HCT116 (cell line): ENCODE measurements at regions not wholly inside any gene's neighbourhood (a gene's known extent, or its start where the extent isn't known, plus 50 kb on each side); places are given as distances from the start of the nearest gene placed in this dataset.
"Not testable (repeated sequence)": the region's sequence is repeated elsewhere in the genome, so short reads cannot be mapped to it uniquely, and the experiment has no call there.

ENCODE experiments used
- ATAC-seq: fragments of 200-7000 bp; cut with Tn5 transposase; 2 replicates; pipeline ENCODE4 v1.9.1; 2020; ENCODE audit warnings: mild to moderate bottlenecking, moderate library complexity
- BruUV-seq: library from RNA; stranded (reverse); fragments of 400-500 nt; replicated peaks from 2 replicates; lab custom pipeline; 2021; lab: Mats Ljungman, UMichigan
- CTCF ChIA-PET: fragments of 300-600 bp; sonication (Branson Sonifier 250); formaldehyde crosslinking; loops from one replicate; lab custom pipeline; 2021; ENCODE audit warnings: antibody characterized with exemption; lab: Charles Lee
- POLR2A ChIA-PET: fragments of 300-600, 350-600 bp; sonication (Branson Sonifier 250); formaldehyde crosslinking; loops from one replicate; lab custom pipeline; 2021; ENCODE audit warnings: antibody characterized with exemption; lab: Charles Lee
- RAD21 ChIA-PET, 2 experiments: fragments of 300-600 bp; sonication (Branson Sonifier 250); formaldehyde crosslinking; loops; one replicate each; lab custom pipeline; 2023; ENCODE audit warnings: low total read pairs in 2 of 2; ENCODE audit not compliant: uncharacterized antibody in 2 of 2, unreplicated experiment in 2 of 2, low non-redundant PET in 1 of 2; lab: Charles Lee
- DNase-seq: peaks from one replicate; pipeline ENCODE4 v3.0.0-alpha.2; 2010; ENCODE audit warnings: low read depth, low spot score
- H2AFZ ChIP-seq: fragments of 200-600 bp; shearing (Covaris generic), sonication (generic); 2 replicates; pipeline ENCODE4 v1.6.1; 2017; ENCODE audit warnings: low read depth, mixed run types, mixed read lengths, antibody characterized with exemption, low read length; ENCODE audit not compliant: poor library complexity, severe bottlenecking
- H3K27ac ChIP-seq: 2 replicates; pipeline ENCODE4 v1.5.1; 2012; ENCODE audit warnings: low read depth, low read length
- H3K27me3 ChIP-seq: fragments of 200-600 bp; sonication (generic); 2 replicates; pipeline ENCODE4 v1.6.1; 2016; ENCODE audit warnings: mixed run types, low read length, mixed read lengths; ENCODE audit not compliant: insufficient read depth
- H3K36me3 ChIP-seq, 2 experiments: fragments of 200-500 bp in 1 of 2; fragments of 200-600 bp in 1 of 2; sonication (Bioruptor generic) in 1 of 2; sonication (generic) in 1 of 2; 2 replicates each; pipeline versions ENCODE4 v1.5.1 to v1.6.1; 2014 to 2016; ENCODE audit warnings: low read length in 2 of 2, inconsistent platforms in 1 of 2, mixed read lengths in 1 of 2, mixed run types in 1 of 2; ENCODE audit not compliant: insufficient read depth in 2 of 2, control insufficient read depth in 1 of 2
- H3K4me1 ChIP-seq, 2 experiments: fragments of 200-600 bp in 1 of 2; sonication (generic) in 1 of 2; 2 replicates each; pipeline versions ENCODE4 v1.5.1 to v1.6.1; 2012 to 2017; ENCODE audit warnings: low read length in 2 of 2, inconsistent platforms in 1 of 2, mild to moderate bottlenecking in 1 of 2, mixed read lengths in 1 of 2, mixed run types in 1 of 2, moderate library complexity in 1 of 2; ENCODE audit not compliant: insufficient read depth in 2 of 2, control insufficient read depth in 1 of 2
- H3K4me2 ChIP-seq: fragments of 200-600 bp; sonication (generic); 2 replicates; pipeline ENCODE4 v1.6.1; 2017; ENCODE audit warnings: mixed run types, low read length, mixed read lengths
- H3K4me3 ChIP-seq, 2 experiments: fragments of 200-600 bp in 1 of 2; sonication (generic) in 1 of 2; replicated peaks in 1 of 2; 2 replicates each; pipeline ENCODE4 v1.5.1; 2011 to 2016; ENCODE audit warnings: low read length in 2 of 2, control low read depth in 1 of 2, low read depth in 1 of 2, mild to moderate bottlenecking in 1 of 2, mixed read lengths in 1 of 2, mixed run types in 1 of 2
- H3K79me2 ChIP-seq: fragments of 200-600 bp; sonication (generic); 2 replicates; pipeline ENCODE4 v1.6.1; 2017; ENCODE audit warnings: mild to moderate bottlenecking, mixed run types, low read length, moderate library complexity, mixed read lengths; ENCODE audit not compliant: insufficient read depth
- H3K9ac ChIP-seq: fragments of 200-600 bp; sonication (generic); 2 replicates; pipeline ENCODE4 v1.6.1; 2016; ENCODE audit warnings: low read length, mixed read lengths
- H3K9me2 ChIP-seq: fragments of 200-600 bp; sonication (generic), shearing (Covaris generic); 2 replicates; pipeline ENCODE4 v1.6.1; 2017; ENCODE audit warnings: mixed run types, mild to moderate bottlenecking, moderate library complexity; ENCODE audit not compliant: insufficient read depth
- H3K9me3 ChIP-seq, 2 experiments: fragments of 200-500 bp in 1 of 2; fragments of 200-600 bp in 1 of 2; sonication (Bioruptor generic) in 1 of 2; sonication (generic) in 1 of 2; 2 replicates each; pipeline ENCODE4 v1.6.1; 2014 to 2017; ENCODE audit warnings: low read length in 2 of 2, mixed read lengths in 2 of 2, inconsistent platforms in 1 of 2, low read depth in 1 of 2, mild to moderate bottlenecking in 1 of 2, mixed run types in 1 of 2, moderate library complexity in 1 of 2; ENCODE audit not compliant: control insufficient read depth in 1 of 2, insufficient read depth in 1 of 2
- H4K20me1 ChIP-seq: fragments of 200-600 bp; sonication (generic), shearing (Covaris generic); 2 replicates; pipeline ENCODE4 v1.6.1; 2017; ENCODE audit warnings: mixed run types, mild to moderate bottlenecking, moderate library complexity; ENCODE audit not compliant: insufficient read depth
- ATF3 ChIP-seq: IDR thresholded peaks from 2 replicates; pipeline ENCODE4 v1.6.1; 2012
- CBX3 ChIP-seq: IDR thresholded peaks from 2 replicates; pipeline ENCODE4 v1.6.1; 2012; ENCODE audit warnings: low read depth
- CEBPB ChIP-seq: IDR thresholded peaks from 2 replicates; pipeline ENCODE4 v1.6.1; 2012; ENCODE audit warnings: low read depth
- CTCF ChIP-seq, 3 experiments: fragments of 200-600 bp in 1 of 3; sonication (generic) in 1 of 3; IDR thresholded peaks in 2 of 3; conservative IDR thresholded peaks in 1 of 3; 2 replicates each; pipeline ENCODE4 v1.5.1; 2012 to 2017; ENCODE audit warnings: low read depth in 2 of 3, low read length in 2 of 3, antibody characterized with exemption in 1 of 3, borderline replicate concordance in 1 of 3, control low read depth in 1 of 3, mild to moderate bottlenecking in 1 of 3, mixed read lengths in 1 of 3, mixed run types in 1 of 3, moderate library complexity in 1 of 3; ENCODE audit not compliant: insufficient read depth in 1 of 3
- EGR1 ChIP-seq: IDR thresholded peaks from 2 replicates; pipeline ENCODE4 v1.6.1; 2012; ENCODE audit warnings: low read depth
- EZH2 ChIP-seq: fragments of 200-600 bp; sonication (generic); IDR thresholded peaks from 2 replicates; pipeline ENCODE4 v1.6.1; 2017; ENCODE audit warnings: antibody characterized with exemption, mixed run types
- EZH2phosphoT487 ChIP-seq: fragments of 200-600 bp; IDR thresholded peaks from 2 replicates; pipeline ENCODE4 v1.6.1; 2018; ENCODE audit warnings: antibody characterized with exemption, borderline replicate concordance
- FOSL1 ChIP-seq: IDR thresholded peaks from 2 replicates; pipeline ENCODE4 v1.6.1; 2012; ENCODE audit warnings: low read depth
- JUND ChIP-seq: IDR thresholded peaks from 2 replicates; pipeline ENCODE4 v1.6.1; 2012
- POLR2AphosphoS5 ChIP-seq: IDR thresholded peaks from 2 replicates; pipeline ENCODE4 v1.6.1; 2011; ENCODE audit warnings: mild to moderate bottlenecking, low read depth, low read length, moderate library complexity
- RAD21 ChIP-seq: IDR thresholded peaks from 2 replicates; pipeline ENCODE4 v1.6.1; 2012; ENCODE audit warnings: low read depth, mild to moderate bottlenecking
- SRF ChIP-seq: IDR thresholded peaks from 2 replicates; pipeline ENCODE4 v1.6.1; 2012; ENCODE audit warnings: low read depth
- YY1 ChIP-seq: IDR thresholded peaks from 2 replicates; pipeline ENCODE4 v1.6.1; 2011; ENCODE audit warnings: low read length, low read depth, moderate library complexity, mild to moderate bottlenecking; ENCODE audit not compliant: insufficient replicate concordance; ENCODE audit errors: extremely low read depth
- ZBTB33 ChIP-seq: IDR thresholded peaks from 2 replicates; pipeline ENCODE4 v1.6.1; 2011; ENCODE audit warnings: mild to moderate bottlenecking, low read length, moderate library complexity; ENCODE audit not compliant: insufficient replicate concordance; ENCODE audit errors: extremely low read depth
- intact Hi-C: fragments of 100-400 bp; cut with micrococcal nuclease; formaldehyde crosslinking; loops from 2 replicates; pipeline ENCODE4 v1.10.0; 2022
- TF ChIP-seq, protein P1 (sequence below): IDR thresholded peaks from 2 replicates; pipeline ENCODE4 v1.6.1; 2012

GRCh38 chr5:23951261-23951928 is 444.0 kb downstream of the PRDM9 start:
- POLR2A ChIA-PET, H3K27ac ChIP-seq, BruUV-seq: not testable (repeated sequence)

GRCh38 chr5:23963449-23963848 is 456.0 kb downstream of the PRDM9 start:
- DNase-seq = no peak
- H3K4me2 ChIP-seq = no peak overlapping the region
- H3K9ac ChIP-seq = no peak overlapping the region
- H3K4me3 ChIP-seq = no peak overlapping the region
- H3K79me2 ChIP-seq = no peaks in the 10 kb centered on the region
- CTCF ChIA-PET = no interaction called here
- no peak for ATAC-seq
- no TSS peak for BruUV-seq
- H3K9me2 ChIP-seq = no peaks in the 10 kb centered on the region
- POLR2A ChIA-PET = no interaction called here
- H3K27ac ChIP-seq = no peak overlapping the region
- no peak overlapping the region for H2AFZ ChIP-seq
- H3K36me3 ChIP-seq = no peaks in the 10 kb centered on the region
- RAD21 ChIA-PET = no interaction called here
- no peaks in the 10 kb centered on the region for H3K27me3 ChIP-seq
- H4K20me1 ChIP-seq = no peaks in the 10 kb centered on the region
- intact Hi-C loops = no loop called here
- peaks cover 4 to 5% of the 10 kb centered on the region in 2 experiments; a peak in 2 of 4 replicates for H3K9me3 ChIP-seq
- no peaks in the 10 kb centered on the region for H3K4me1 ChIP-seq
- TF ChIP-seq CTCF (IDR thresholded peaks at IDR 0.05 in 2 of 3, conservative IDR thresholded peaks at IDR 0.05 in 1 of 3; ENCODE audit: borderline replicate concordance in 1 of 3, insufficient read depth in 1 of 3, low read depth in 2 of 3, low read length in 2 of 3) = no peak
- TF ChIP-seq FOSL1 = no peak
- no peak for TF ChIP-seq RAD21
- no peak for TF ChIP-seq SRF
- no peak for TF ChIP-seq YY1
- TF ChIP-seq CEBPB = no peak
- no peak for TF ChIP-seq EZH2phosphoT487
- TF ChIP-seq POLR2AphosphoS5 = no peak
- TF ChIP-seq, protein P1, sequence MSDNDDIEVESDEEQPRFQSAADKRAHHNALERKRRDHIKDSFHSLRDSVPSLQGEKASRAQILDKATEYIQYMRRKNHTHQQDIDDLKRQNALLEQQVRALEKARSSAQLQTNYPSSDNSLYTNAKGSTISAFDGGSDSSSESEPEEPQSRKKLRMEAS = no peak
- TF ChIP-seq EZH2 = no peak
- TF ChIP-seq ATF3 = no peak
- TF ChIP-seq CBX3 = no peak
- TF ChIP-seq EGR1 = no peak
- no peak for TF ChIP-seq ZBTB33
- TF ChIP-seq JUND = no peak

More at GRCh38 chr5:23951261-23951928, 444.0 kb downstream of the PRDM9 start:
- H3K27me3 ChIP-seq, CTCF ChIA-PET, H4K20me1 ChIP-seq, H3K4me2 ChIP-seq, intact Hi-C loops, H3K4me1 ChIP-seq, H3K79me2 ChIP-seq, H3K36me3 ChIP-seq, H3K4me3 ChIP-seq, H3K9ac ChIP-seq, ATAC-seq, DNase-seq, RAD21 ChIA-PET, H2AFZ ChIP-seq, H3K9me2 ChIP-seq: not testable (repeated sequence)
- peaks cover 9 to 15% of the 10 kb centered on the region in 2 experiments; a peak in 2 of 4 replicates for H3K9me3 ChIP-seq
